DND-41 (cell line): ENCODE measurements at regions not wholly inside any gene's neighbourhood (a gene's known extent, or its start where the extent isn't known, plus 50 kb on each side); places are given as distances from the start of the nearest gene placed in this dataset.

Experiments used
- ATAC-seq: fragments of 200-7000 bp; cut with Tn5 transposase; 3 replicates; pipeline ENCODE4 v1.9.1; 2021; ENCODE audit warnings: low read depth; ENCODE audit not compliant: insufficient read depth
- DNase-seq: peaks from one replicate; pipeline ENCODE4 v3.0.0-alpha.2; 2020
- H2AFZ ChIP-seq: 2 replicates; pipeline ENCODE4 v1.6.0; 2012; ENCODE audit warnings: low read depth, low read length
- H3K27ac ChIP-seq: 2 replicates; pipeline ENCODE4 v1.5.1; 2012; ENCODE audit warnings: low read length, inconsistent platforms
- H3K27me3 ChIP-seq: fragments of 200-600 bp; sonication (generic); 2 replicates; pipeline ENCODE4 v1.6.0; 2012; ENCODE audit warnings: low read length, mild to moderate bottlenecking, inconsistent platforms; ENCODE audit not compliant: insufficient read depth, poor library complexity
- H3K36me3 ChIP-seq: 2 replicates; pipeline ENCODE4 v1.5.1; 2012; ENCODE audit warnings: low read length, inconsistent platforms; ENCODE audit not compliant: insufficient read depth
- H3K4me1 ChIP-seq: 2 replicates; pipeline ENCODE4 v1.5.1; 2012; ENCODE audit warnings: mild to moderate bottlenecking, low read length; ENCODE audit not compliant: insufficient read depth
- H3K4me2 ChIP-seq: 2 replicates; pipeline ENCODE4 v1.6.0; 2012; ENCODE audit warnings: mild to moderate bottlenecking, moderate library complexity, low read length, inconsistent platforms; ENCODE audit not compliant: insufficient read depth
- H3K4me3 ChIP-seq, 2 experiments: fragments of 200-600 bp in 1 of 2; shearing (Covaris generic) in 1 of 2; 2 replicates each; pipeline ENCODE4 v1.5.1; 2012 to 2016; ENCODE audit warnings: inconsistent platforms in 2 of 2, low read length in 2 of 2, mild to moderate bottlenecking in 2 of 2, low read depth in 1 of 2, moderate library complexity in 1 of 2
- H3K79me2 ChIP-seq: 2 replicates; pipeline ENCODE4 v1.6.0; 2012; ENCODE audit warnings: low read length, inconsistent platforms; ENCODE audit not compliant: insufficient read depth
- H3K9ac ChIP-seq: 2 replicates; pipeline ENCODE4 v1.6.0; 2012; ENCODE audit warnings: low read depth, mild to moderate bottlenecking, inconsistent platforms, low read length, moderate library complexity
- H3K9me3 ChIP-seq: 2 replicates; pipeline ENCODE4 v1.5.1; 2012; ENCODE audit warnings: low read length, moderate library complexity, mild to moderate bottlenecking, inconsistent platforms; ENCODE audit not compliant: insufficient read depth, severe bottlenecking
- H4K20me1 ChIP-seq: 2 replicates; pipeline ENCODE4 v1.6.0; 2012; ENCODE audit warnings: low read length; ENCODE audit not compliant: insufficient read depth
- CTCF ChIP-seq: IDR thresholded peaks from 2 replicates; pipeline ENCODE4 v1.5.1; 2012; ENCODE audit warnings: borderline replicate concordance, low read length, moderate library complexity, mild to moderate bottlenecking; ENCODE audit not compliant: poor library complexity, severe bottlenecking; ENCODE audit errors: extremely low read depth
- EZH2 ChIP-seq: IDR thresholded peaks from 3 replicates; pipeline ENCODE4 v1.6.1; 2012; ENCODE audit warnings: borderline replicate concordance, low read depth, mild to moderate bottlenecking, moderate library complexity, low read length, inconsistent platforms; ENCODE audit not compliant: severe bottlenecking

GRCh38 chr6:81630719-81631118 lies 121.8 kb downstream of the TENT5A start:
- no peaks in the 10 kb centered on the region for H3K27me3 ChIP-seq
- no peak overlapping the region for H3K27ac ChIP-seq
- TF ChIP-seq CTCF (no peak), EZH2 (no peak)
- no peak overlapping the region for H3K4me2 ChIP-seq
- H4K20me1 ChIP-seq: no peaks in the 10 kb centered on the region
- no peak overlapping the region for H2AFZ ChIP-seq
- DNase-seq (no peak), ATAC-seq (no peak)
- no peaks in the 10 kb centered on the region for H3K79me2 ChIP-seq
- H3K9ac ChIP-seq: no peak overlapping the region
- peaks cover 4% of the 10 kb centered on the region for H3K9me3 ChIP-seq
- H3K36me3 ChIP-seq: no peaks in the 10 kb centered on the region
- H3K4me3 ChIP-seq: no peak overlapping the region
- no peaks in the 10 kb centered on the region for H3K4me1 ChIP-seq

DNA sequence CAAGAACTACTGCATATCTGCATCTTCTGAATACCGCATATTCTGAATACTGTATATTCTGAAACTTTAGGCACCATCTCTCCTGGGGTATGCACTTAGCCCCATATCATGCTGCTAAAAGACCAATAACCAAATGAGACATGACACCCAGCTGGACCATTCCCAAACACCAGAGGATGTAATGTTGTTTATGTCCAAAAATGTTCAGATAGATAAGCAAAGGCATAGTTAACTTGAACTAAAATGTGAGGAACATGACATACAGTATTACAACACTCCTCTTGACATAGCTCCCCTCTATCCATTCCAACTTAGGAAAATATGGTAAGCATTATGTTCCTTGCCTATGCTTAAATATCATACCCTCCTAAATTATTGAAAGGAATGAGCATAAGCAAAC lies 127.3 kb downstream of the TENT5A start:
- Histone ChIP-seq H3K9ac (no peak overlapping the region), H3K36me3 (no peaks in the 10 kb centered on the region), H3K79me2 (no peaks in the 10 kb centered on the region), H3K9me3 (no peaks in the 10 kb centered on the region), H2AFZ (no peak overlapping the region), H3K4me1 (no peaks in the 10 kb centered on the region), H3K4me3 (no peak overlapping the region), H3K27me3 (no peaks in the 10 kb centered on the region), H3K4me2 (no peak overlapping the region), H3K27ac (no peak overlapping the region), H4K20me1 (no peaks in the 10 kb centered on the region)
- no peak for ATAC-seq
- no peak for DNase-seq
- TF ChIP-seq EZH2: no peak
- no peak for TF ChIP-seq CTCF

DNA sequence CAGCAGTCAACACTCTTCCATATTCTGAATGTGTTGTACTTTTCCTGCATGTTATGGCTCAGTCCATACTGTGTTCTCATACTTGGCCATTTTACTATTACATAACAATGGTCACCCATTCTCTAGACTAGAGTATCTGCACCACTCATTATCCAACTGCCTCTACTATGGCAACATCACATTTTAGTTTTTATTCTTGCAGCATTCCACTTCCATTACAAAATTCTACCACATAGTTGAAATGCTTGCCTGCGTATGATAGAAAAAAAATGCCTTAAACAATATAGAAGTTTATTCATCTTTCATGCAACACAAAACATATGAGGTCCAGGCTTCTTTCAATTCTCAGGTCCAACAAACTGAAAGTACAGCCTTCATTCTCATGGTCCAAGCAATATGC lies 128.0 kb downstream of the TENT5A start:
- H3K4me3 ChIP-seq: no peak overlapping the region
- TF ChIP-seq EZH2 (no peak), CTCF (no peak)
- H4K20me1 ChIP-seq: no peaks in the 10 kb centered on the region
- ATAC-seq: no peak
- H3K9me3 ChIP-seq: no peaks in the 10 kb centered on the region
- no peak overlapping the region for H2AFZ ChIP-seq
- no peaks in the 10 kb centered on the region for H3K36me3 ChIP-seq
- no peak for DNase-seq
- no peak overlapping the region for H3K4me2 ChIP-seq
- no peaks in the 10 kb centered on the region for H3K79me2 ChIP-seq
- no peak overlapping the region for H3K9ac ChIP-seq
- no peaks in the 10 kb centered on the region for H3K27me3 ChIP-seq
- H3K27ac ChIP-seq: no peak overlapping the region
- no peaks in the 10 kb centered on the region for H3K4me1 ChIP-seq

DNA sequence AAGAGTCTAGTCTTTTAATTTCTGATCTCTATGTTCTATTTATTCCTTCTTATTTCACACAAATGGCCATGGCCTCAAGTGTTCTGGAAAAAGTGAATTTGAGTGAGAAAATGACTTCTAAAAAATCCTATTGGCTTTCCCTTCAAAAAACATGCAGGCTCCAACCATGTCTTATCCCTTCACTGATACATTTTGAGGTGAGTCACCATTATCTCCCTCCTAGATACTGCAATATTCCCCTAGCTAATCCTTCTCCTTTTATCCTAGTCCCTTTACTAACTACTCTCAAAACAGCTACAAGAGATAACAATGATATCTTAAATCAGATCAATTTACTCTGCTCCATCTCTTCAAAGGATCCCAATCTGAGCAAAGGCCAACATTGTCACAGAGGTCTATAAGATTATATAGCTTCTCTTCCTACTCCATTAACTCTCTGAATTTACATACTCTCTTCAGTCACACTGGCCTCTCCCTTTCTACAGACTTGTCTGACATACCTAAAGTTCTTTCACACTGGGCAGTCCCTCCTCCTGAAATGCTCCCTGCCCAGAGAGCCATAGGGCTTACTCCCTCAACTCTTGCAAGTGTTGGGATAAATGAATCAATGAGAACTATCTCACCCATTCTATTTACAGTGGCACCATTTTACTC lies 129.2 kb downstream of the TENT5A start:
- H3K79me2 ChIP-seq: no peaks in the 10 kb centered on the region
- no peaks in the 10 kb centered on the region for H4K20me1 ChIP-seq
- H3K9me3 ChIP-seq: no peaks in the 10 kb centered on the region
- H3K36me3 ChIP-seq: no peaks in the 10 kb centered on the region
- DNase-seq (no peak), ATAC-seq (no peak)
- no peak overlapping the region for H3K4me2 ChIP-seq
- no peak overlapping the region for H2AFZ ChIP-seq
- no peak for TF ChIP-seq EZH2
- TF ChIP-seq CTCF: no peak
- no peaks in the 10 kb centered on the region for H3K27me3 ChIP-seq
- H3K27ac ChIP-seq: no peak overlapping the region
- H3K4me3 ChIP-seq: no peak overlapping the region
- H3K4me1 ChIP-seq: no peaks in the 10 kb centered on the region
- H3K9ac ChIP-seq: no peak overlapping the region
